Vagina (tissue), 2 donors: ENCODE measurements at regions not wholly inside any gene's neighbourhood (a gene's known extent, or its start where the extent isn't known, plus 50 kb on each side); places are given as distances from the start of the nearest gene placed in this dataset.
"Not testable (repeated sequence)": the region's sequence is repeated elsewhere in the genome, so short reads cannot be mapped to it uniquely, and the experiment has no call there.

ENCODE experiments used
- DNase-seq, 2 donors: peaks; one replicate each; pipeline ENCODE4 v3.0.0-alpha.2; 2017; ENCODE audit errors: extremely low spot score in 2 of 2
- H3K27ac ChIP-seq: fragments of 200-600 bp; sonication (generic); one replicate; pipeline ENCODE4 v1.5.1; 2019
- H3K27me3 ChIP-seq: fragments of 200-600 bp; sonication (generic); one replicate; pipeline ENCODE4 v1.5.1; 2019
- H3K36me3 ChIP-seq, 2 donors: fragments of 200-600 bp; sonication (generic); one replicate each; pipeline ENCODE4 v1.5.1; 2017 to 2019
- H3K4me1 ChIP-seq: fragments of 200-600 bp; sonication (generic); one replicate; pipeline ENCODE4 v1.5.1; 2019
- H3K4me3 ChIP-seq, 2 donors: fragments of 200-600 bp; sonication (generic); 1 replicate in 1 of 2; 2 replicates in 1 of 2; pipeline ENCODE4 v1.5.1; 2016 to 2019
- H3K9me3 ChIP-seq: fragments of 200-600 bp; sonication (generic); one replicate; pipeline ENCODE4 v1.5.1; 2019
- CTCF ChIP-seq, 3 experiments: fragments of 450-650 bp in 2 of 3; fragments of 200-600 bp in 1 of 3; sonication (generic) in 1 of 3; IDR thresholded peaks; one replicate each; pipeline ENCODE4 v1.5.1; 2017 to 2019; ENCODE audit warnings: antibody characterized with exemption in 3 of 3, mild to moderate bottlenecking in 2 of 3, moderate library complexity in 2 of 3
- POLR2A ChIP-seq, 2 donors: fragments of 450-650 bp; IDR thresholded peaks; one replicate each; pipeline ENCODE4 v1.6.1; 2017; ENCODE audit warnings: antibody characterized with exemption in 2 of 2, mild to moderate bottlenecking in 2 of 2, moderate library complexity in 2 of 2
- POLR2AphosphoS5 ChIP-seq, 2 donors: sonication (generic); formaldehyde crosslinking; IDR thresholded peaks; one replicate each; pipeline ENCODE4 v1.9.0; 2017; ENCODE audit warnings: antibody characterized with exemption in 2 of 2, mild to moderate bottlenecking in 2 of 2, low read depth in 1 of 2; ENCODE audit not compliant: insufficient read depth in 1 of 2
- intact Hi-C: fragments of 100-400 bp; cut with DNase I; formaldehyde crosslinking; loops from one replicate; pipeline ENCODE4 v1.15.1; 2023

DNA sequence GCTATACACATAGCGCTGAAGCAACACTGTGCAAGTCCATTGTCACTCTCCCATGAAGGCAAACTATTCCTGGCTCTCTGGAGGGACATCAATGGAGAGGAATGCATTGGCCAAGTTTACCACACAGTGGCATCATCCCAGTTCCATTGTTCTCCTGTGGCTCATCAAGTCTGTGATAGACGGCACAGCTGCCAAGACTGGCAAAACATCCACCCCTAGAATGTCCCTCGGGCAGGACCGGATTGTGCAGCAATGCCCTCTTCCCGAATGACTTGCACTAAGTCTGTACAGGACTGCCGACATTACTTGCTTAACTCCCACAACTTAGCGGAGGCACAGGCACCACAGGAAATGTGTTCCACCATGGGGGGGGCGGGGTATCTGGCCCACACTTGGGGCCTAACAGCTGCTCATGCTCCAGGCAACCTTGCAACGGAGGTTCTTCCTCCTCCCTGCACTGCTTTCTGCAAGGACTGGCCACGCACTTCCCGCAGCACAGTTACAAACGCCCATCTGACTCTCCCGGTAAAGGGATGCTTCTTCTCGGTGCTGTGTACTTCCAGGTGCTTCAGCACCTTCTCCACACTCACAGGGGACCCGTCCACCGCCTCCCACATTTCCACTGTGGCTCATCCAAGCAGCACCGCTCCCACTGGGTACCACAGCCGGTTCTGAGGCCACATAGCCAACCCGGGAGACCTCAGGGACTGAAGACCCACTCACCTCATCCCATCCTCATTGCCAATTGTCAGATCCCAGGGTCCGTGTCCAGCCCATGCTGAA is 1309.6 kb upstream of the RAG2 start:
- TF ChIP-seq POLR2A (IDR thresholded peaks at IDR 0.05) (no peak), CTCF (IDR thresholded peaks at IDR 0.05) (no peak), POLR2AphosphoS5 (IDR thresholded peaks at IDR 0.05; ENCODE audit: insufficient read depth in 1 of 2, low read depth in 1 of 2) (no peak)
- intact Hi-C loops, result no loop called here
- no peak overlapping the region for H3K4me3 ChIP-seq
- no peak for DNase-seq
- H3K27ac ChIP-seq, result no peak overlapping the region
- no peaks in the 10 kb centered on the region for H3K9me3 ChIP-seq
- no peaks in the 10 kb centered on the region for H3K27me3 ChIP-seq
- no peaks in the 10 kb centered on the region for H3K36me3 ChIP-seq
- no peaks in the 10 kb centered on the region for H3K4me1 ChIP-seq

DNA sequence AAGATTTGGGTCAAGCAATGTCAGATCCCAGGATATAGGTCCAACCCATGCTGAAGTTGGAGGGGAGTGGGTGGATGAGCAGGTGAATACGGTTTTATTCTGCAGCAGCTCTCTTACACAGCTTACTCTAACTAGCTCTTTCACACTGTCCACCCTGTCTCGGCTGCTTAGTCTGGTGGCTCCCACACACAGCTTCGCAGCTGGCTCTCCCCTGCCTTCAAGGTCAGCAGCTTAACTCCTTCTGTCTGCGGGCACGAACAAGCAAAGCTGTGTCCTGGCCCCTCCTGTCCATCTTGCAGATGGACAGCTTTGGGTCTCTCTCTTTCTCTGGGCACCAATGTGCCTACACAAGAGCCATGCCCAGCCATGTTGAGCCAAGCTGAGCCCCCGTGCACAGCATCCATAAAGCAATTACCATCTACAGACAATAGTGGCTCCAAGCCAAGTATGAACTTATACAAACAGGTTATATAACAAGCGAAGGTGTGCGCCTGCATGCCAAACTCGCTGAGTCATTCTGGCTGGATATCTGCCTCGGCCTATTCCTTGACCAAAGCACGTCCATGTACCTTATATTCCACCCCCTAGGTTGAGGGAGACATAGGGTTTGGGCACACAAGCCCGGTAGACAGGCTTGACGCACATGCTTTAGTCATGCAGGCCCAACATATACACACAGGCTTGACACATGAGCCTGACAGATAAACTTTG is 1307.8 kb upstream of the RAG2 start:
- H3K27ac ChIP-seq, result no peak overlapping the region
- TF ChIP-seq POLR2A (IDR thresholded peaks at IDR 0.05) (no peak), CTCF (IDR thresholded peaks at IDR 0.05) (no peak), POLR2AphosphoS5 (IDR thresholded peaks at IDR 0.05; ENCODE audit: insufficient read depth in 1 of 2, low read depth in 1 of 2) (no peak)
- no peak overlapping the region for H3K4me3 ChIP-seq
- H3K9me3 ChIP-seq, result no peaks in the 10 kb centered on the region
- intact Hi-C loops, result no loop called here
- no peaks in the 10 kb centered on the region for H3K4me1 ChIP-seq
- H3K36me3 ChIP-seq, result no peaks in the 10 kb centered on the region
- no peak for DNase-seq
- H3K27me3 ChIP-seq, result no peaks in the 10 kb centered on the region

GRCh38 chr11:37896016-37896415 is 1298.0 kb upstream of the RAG2 start:
- Histone ChIP-seq H3K9me3 (no peaks in the 10 kb centered on the region), H3K4me3 (no peak overlapping the region), H3K4me1 (no peaks in the 10 kb centered on the region), H3K27me3 (no peaks in the 10 kb centered on the region), H3K27ac (no peak overlapping the region), H3K36me3 (no peaks in the 10 kb centered on the region)
- TF ChIP-seq POLR2AphosphoS5 (IDR thresholded peaks at IDR 0.05; ENCODE audit: insufficient read depth in 1 of 2, low read depth in 1 of 2) (no peak), POLR2A (IDR thresholded peaks at IDR 0.05) (no peak), CTCF (IDR thresholded peaks at IDR 0.05) (no peak)
- DNase-seq, result no peak
- intact Hi-C loops, result no loop called here

DNA sequence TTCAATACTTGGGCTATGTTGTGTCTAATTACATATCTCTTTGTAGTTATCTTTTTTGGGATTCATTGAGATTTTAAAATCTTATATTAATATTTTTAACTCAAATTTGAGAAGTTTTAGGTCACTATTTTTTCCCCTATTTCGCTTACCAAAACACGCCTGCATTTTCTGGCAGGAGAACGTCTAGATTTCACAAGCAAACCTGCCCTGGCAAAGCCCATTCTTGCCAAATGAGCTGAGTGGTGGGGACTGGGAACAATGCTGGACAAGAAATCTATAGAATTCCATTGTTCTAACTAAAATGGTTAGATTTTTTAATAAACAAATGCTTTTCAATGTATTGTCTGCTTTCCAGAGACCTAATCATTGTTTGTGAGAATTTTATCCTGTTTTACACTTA is 1283.7 kb upstream of the RAG2 start:
- DNase-seq, result no peak
- Histone ChIP-seq H3K36me3 (no peaks in the 10 kb centered on the region), H3K4me1 (no peaks in the 10 kb centered on the region), H3K4me3 (no peak overlapping the region), H3K27me3 (no peaks in the 10 kb centered on the region), H3K9me3 (no peaks in the 10 kb centered on the region), H3K27ac (no peak overlapping the region)
- no peak for TF ChIP-seq POLR2A (IDR thresholded peaks at IDR 0.05)
- TF ChIP-seq POLR2AphosphoS5 (IDR thresholded peaks at IDR 0.05; ENCODE audit: insufficient read depth in 1 of 2, low read depth in 1 of 2), result no peak
- no peak for TF ChIP-seq CTCF (IDR thresholded peaks at IDR 0.05)
- intact Hi-C loops, result no loop called here

DNA sequence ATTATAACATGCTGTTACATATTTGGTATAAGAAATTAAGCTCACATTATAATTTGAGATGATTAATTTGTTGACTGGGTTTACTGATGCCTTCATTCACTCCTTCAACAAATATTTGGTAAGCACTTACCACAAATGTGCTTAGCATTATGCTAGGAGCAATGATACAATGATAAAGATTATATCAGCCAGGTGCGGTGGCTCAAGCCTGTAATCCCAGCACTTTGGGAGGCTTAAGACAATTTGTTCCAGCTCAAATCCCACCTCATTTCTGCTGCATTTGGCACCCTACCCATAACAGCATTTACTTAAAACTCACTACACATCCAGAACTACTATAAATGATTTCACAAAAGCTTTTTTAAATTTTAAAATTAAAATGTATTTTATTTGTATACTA is 1263.6 kb upstream of the RAG2 start:
- Histone ChIP-seq H3K9me3 (no peaks in the 10 kb centered on the region), H3K27ac (no peak overlapping the region), H3K27me3 (no peaks in the 10 kb centered on the region), H3K4me1 (no peaks in the 10 kb centered on the region), H3K36me3 (no peaks in the 10 kb centered on the region), H3K4me3 (no peak overlapping the region)
- TF ChIP-seq POLR2A (IDR thresholded peaks at IDR 0.05), result no peak
- TF ChIP-seq CTCF (IDR thresholded peaks at IDR 0.05), result no peak
- no peak for TF ChIP-seq POLR2AphosphoS5 (IDR thresholded peaks at IDR 0.05; ENCODE audit: insufficient read depth in 1 of 2, low read depth in 1 of 2)
- intact Hi-C loops, result no loop called here
- no peak for DNase-seq

GRCh38 chr11:37858806-37859537 is 1260.9 kb upstream of the RAG2 start:
- H3K27me3 ChIP-seq, H3K4me3 ChIP-seq, DNase-seq, H3K9me3 ChIP-seq, intact Hi-C loops, H3K27ac ChIP-seq, H3K36me3 ChIP-seq, H3K4me1 ChIP-seq: not testable (repeated sequence)
